Ascending aorta (tissue), 2 donors: ENCODE measurements at regions not wholly inside any gene's neighbourhood (a gene's known extent, or its start where the extent isn't known, plus 50 kb on each side); places are given as distances from the start of the nearest gene placed in this dataset.

Experiments used
- DNase-seq, 2 donors: peaks; one replicate each; pipeline ENCODE4 v3.0.0-alpha.2; 2019; ENCODE audit warnings: low spot score in 2 of 2
- H3K27ac ChIP-seq, 2 donors: fragments of 200-600 bp; sonication (generic); one replicate each; pipeline ENCODE4 v1.5.1; 2016 to 2017; ENCODE audit warnings: mild to moderate bottlenecking in 1 of 2
- H3K27me3 ChIP-seq: fragments of 200-600 bp; sonication (generic); one replicate; pipeline ENCODE4 v1.5.1; 2017
- H3K36me3 ChIP-seq, 2 donors: fragments of 200-600 bp; sonication (generic); one replicate each; pipeline ENCODE4 v1.5.1; 2016
- H3K4me1 ChIP-seq, 2 donors: fragments of 200-600 bp; sonication (generic); one replicate each; pipeline ENCODE4 v1.5.1; 2016 to 2017; ENCODE audit warnings: mild to moderate bottlenecking in 1 of 2
- H3K4me3 ChIP-seq, 2 donors: fragments of 200-600 bp; sonication (generic); one replicate each; pipeline ENCODE4 v1.5.1; 2016 to 2017; ENCODE audit warnings: mild to moderate bottlenecking in 1 of 2
- H3K9me3 ChIP-seq, 2 donors: fragments of 200-600 bp; sonication (generic); one replicate each; pipeline ENCODE4 v1.5.1; 2016
- CTCF ChIP-seq, 3 experiments: fragments of 200-600 bp in 2 of 3; fragments of 450-650 bp in 1 of 3; sonication (generic) in 2 of 3; IDR thresholded peaks; one replicate each; pipeline ENCODE4 v1.5.1; 2016 to 2019; ENCODE audit warnings: antibody characterized with exemption in 3 of 3, mild to moderate bottlenecking in 1 of 3, moderate library complexity in 1 of 3
- intact Hi-C: fragments of 100-400 bp; cut with DNase I; formaldehyde crosslinking; loops from one replicate; pipeline ENCODE4 v1.15.1; 2023

- Histone ChIP-seq H3K27me3 (no peaks in the 10 kb centered on the region), H3K4me1 (no peaks in the 10 kb centered on the region), H3K9me3 (no peaks in the 10 kb centered on the region), H3K36me3 (no peaks in the 10 kb centered on the region), H3K4me3 (no peak overlapping the region), H3K27ac (no peak overlapping the region)
- DNase-seq = no peak
- intact Hi-C loops = no loop called here
- TF ChIP-seq CTCF (IDR thresholded peaks at IDR 0.05) = no peak
These were observed 192.1 kb upstream of the DAB1 start for GRCh38 chr1:57615956-57616355.

GRCh38 chr1:57612833-57613232, 189.0 kb upstream of the DAB1 start:
- intact Hi-C loops = no loop called here
- H3K4me3 ChIP-seq = no peak overlapping the region
- no peak for DNase-seq
- H3K27me3 ChIP-seq = no peaks in the 10 kb centered on the region
- no peaks in the 10 kb centered on the region for H3K36me3 ChIP-seq
- H3K27ac ChIP-seq = no peak overlapping the region
- H3K4me1 ChIP-seq = no peaks in the 10 kb centered on the region
- no peak for TF ChIP-seq CTCF (IDR thresholded peaks at IDR 0.05)
- H3K9me3 ChIP-seq = no peaks in the 10 kb centered on the region

- no peak for DNase-seq
- Histone ChIP-seq H3K4me1 (no peaks in the 10 kb centered on the region), H3K27me3 (no peaks in the 10 kb centered on the region), H3K36me3 (no peaks in the 10 kb centered on the region), H3K9me3 (no peaks in the 10 kb centered on the region), H3K27ac (no peak overlapping the region), H3K4me3 (no peak overlapping the region)
- intact Hi-C loops = no loop called here
- no peak for TF ChIP-seq CTCF (IDR thresholded peaks at IDR 0.05)
These were observed 182.1 kb upstream of the DAB1 start for GRCh38 chr1:57605933-57606332.

GRCh38 chr1:57603696-57604095, 179.8 kb upstream of the DAB1 start:
- intact Hi-C loops = no loop called here
- no peak overlapping the region for H3K4me3 ChIP-seq
- H3K4me1 ChIP-seq = no peaks in the 10 kb centered on the region
- no peak for TF ChIP-seq CTCF (IDR thresholded peaks at IDR 0.05)
- no peak for DNase-seq
- no peaks in the 10 kb centered on the region for H3K27me3 ChIP-seq
- no peaks in the 10 kb centered on the region for H3K9me3 ChIP-seq
- no peak overlapping the region for H3K27ac ChIP-seq
- H3K36me3 ChIP-seq = no peaks in the 10 kb centered on the region

- Histone ChIP-seq H3K4me3 (no peak overlapping the region), H3K27ac (no peak overlapping the region), H3K36me3 (no peaks in the 10 kb centered on the region), H3K4me1 (no peaks in the 10 kb centered on the region), H3K27me3 (no peaks in the 10 kb centered on the region), H3K9me3 (no peaks in the 10 kb centered on the region)
- no peak for TF ChIP-seq CTCF (IDR thresholded peaks at IDR 0.05)
- no peak for DNase-seq
- intact Hi-C loops = no loop called here
These were observed 176.6 kb upstream of the DAB1 start for GRCh38 chr1:57600424-57600823.

- Histone ChIP-seq H3K4me1 (no peaks in the 10 kb centered on the region), H3K4me3 (no peak overlapping the region), H3K27ac (no peak overlapping the region), H3K36me3 (no peaks in the 10 kb centered on the region), H3K27me3 (no peaks in the 10 kb centered on the region), H3K9me3 (no peaks in the 10 kb centered on the region)
- intact Hi-C loops = no loop called here
- no peak for DNase-seq
- TF ChIP-seq CTCF (IDR thresholded peaks at IDR 0.05) = no peak
These were observed 175.6 kb upstream of the DAB1 start for GRCh38 chr1:57599236-57599994.
